ENCODE measurements at regions not wholly inside any gene's neighbourhood (a gene's known extent, or its start where the extent isn't known, plus 50 kb on each side); places are given as distances from the start of the nearest gene placed in this dataset.

DNA sequence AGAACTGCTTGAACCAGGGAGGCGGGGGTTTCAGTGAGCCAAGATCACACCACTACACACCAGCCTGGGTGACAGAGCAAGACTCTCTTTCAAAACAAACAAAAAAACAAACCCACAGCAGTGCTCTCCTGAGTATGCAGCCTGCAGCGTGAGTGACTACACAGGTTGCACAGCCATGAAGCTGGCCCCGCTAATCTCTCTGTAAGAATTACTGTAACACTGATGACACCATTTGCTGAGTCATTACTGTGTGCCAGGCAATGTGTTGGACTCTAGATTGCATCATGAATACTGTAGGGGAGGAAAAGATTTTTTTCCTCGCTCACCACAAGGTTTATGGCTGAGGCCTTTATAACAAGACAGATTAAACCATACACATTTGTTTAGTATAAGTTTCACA, 118.6 kb upstream of the ATP8B1 start:
- intact Hi-C loops (cut with micrococcal nuclease; ENCODE audit: unreplicated experiment): no loop called here
- no peak overlapping the region for H3K4me3 ChIP-seq (ENCODE audit: low read depth, low read length, poor library complexity, severe bottlenecking)
- no peaks in the 10 kb centered on the region for H3K36me3 ChIP-seq (ENCODE audit: insufficient read depth, low read length, poor library complexity, severe bottlenecking)
- H3K9me3 ChIP-seq (ENCODE audit: low read depth, low read length, poor library complexity, severe bottlenecking): no peaks in the 10 kb centered on the region
- BruUV-seq (replicated peaks): no TSS peak
- H3K4me1 ChIP-seq (ENCODE audit: insufficient read depth, low read length, poor library complexity, severe bottlenecking): peaks cover under 1% of the 10 kb centered on the region
- DNase-seq (ENCODE audit: low spot score): no peak
- TF ChIP-seq, protein P1, sequence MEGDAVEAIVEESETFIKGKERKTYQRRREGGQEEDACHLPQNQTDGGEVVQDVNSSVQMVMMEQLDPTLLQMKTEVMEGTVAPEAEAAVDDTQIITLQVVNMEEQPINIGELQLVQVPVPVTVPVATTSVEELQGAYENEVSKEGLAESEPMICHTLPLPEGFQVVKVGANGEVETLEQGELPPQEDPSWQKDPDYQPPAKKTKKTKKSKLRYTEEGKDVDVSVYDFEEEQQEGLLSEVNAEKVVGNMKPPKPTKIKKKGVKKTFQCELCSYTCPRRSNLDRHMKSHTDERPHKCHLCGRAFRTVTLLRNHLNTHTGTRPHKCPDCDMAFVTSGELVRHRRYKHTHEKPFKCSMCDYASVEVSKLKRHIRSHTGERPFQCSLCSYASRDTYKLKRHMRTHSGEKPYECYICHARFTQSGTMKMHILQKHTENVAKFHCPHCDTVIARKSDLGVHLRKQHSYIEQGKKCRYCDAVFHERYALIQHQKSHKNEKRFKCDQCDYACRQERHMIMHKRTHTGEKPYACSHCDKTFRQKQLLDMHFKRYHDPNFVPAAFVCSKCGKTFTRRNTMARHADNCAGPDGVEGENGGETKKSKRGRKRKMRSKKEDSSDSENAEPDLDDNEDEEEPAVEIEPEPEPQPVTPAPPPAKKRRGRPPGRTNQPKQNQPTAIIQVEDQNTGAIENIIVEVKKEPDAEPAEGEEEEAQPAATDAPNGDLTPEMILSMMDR (conservative IDR thresholded peaks at IDR 0.05; ENCODE audit: low read depth, low read length): no peak
- TF ChIP-seq EZH2 (IDR thresholded peaks at IDR 0.05; ENCODE audit: borderline replicate concordance, low read depth, low read length, poor library complexity, severe bottlenecking): no peak
- ChIA-PET POLR2A (ENCODE audit: low non-redundant PET) (interaction anchor here (0.6 kb wide), 1 partner anchor 563 kb away, joined by 3 read pairs; no protein-coding TSS in a partner anchor), CTCF (no interaction called here)
- H3K27me3 ChIP-seq (replicated peaks; ENCODE audit: insufficient read depth, low read depth, low read length, poor library complexity): no peaks in the 10 kb centered on the region
- no peak overlapping the region for H3K27ac ChIP-seq (ENCODE audit: low read depth, low read length, poor library complexity, severe bottlenecking)

DNA sequence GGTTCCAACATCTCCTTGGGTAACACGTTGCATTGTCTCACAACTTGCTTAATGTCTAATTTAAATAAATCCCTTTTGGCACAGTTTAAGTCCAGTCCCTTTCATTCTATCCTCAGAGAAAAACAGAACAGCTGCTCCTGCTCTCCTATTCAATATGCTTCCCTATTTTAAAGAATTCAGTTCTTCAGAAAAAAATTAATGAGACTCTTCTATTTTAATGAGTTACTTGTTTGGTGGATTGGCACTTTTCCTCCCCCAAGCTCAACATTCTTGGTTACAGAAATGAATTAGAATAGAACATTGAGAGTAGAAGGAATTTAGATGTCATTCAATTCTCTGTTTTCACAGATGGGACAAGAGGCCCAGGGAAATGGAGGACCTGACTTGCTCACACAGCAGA, 116.9 kb upstream of the ATP8B1 start:
- no peaks in the 10 kb centered on the region for H3K27me3 ChIP-seq (replicated peaks; ENCODE audit: insufficient read depth, low read depth, low read length, poor library complexity)
- DNase-seq (ENCODE audit: low spot score): no peak
- no peaks in the 10 kb centered on the region for H3K36me3 ChIP-seq (ENCODE audit: insufficient read depth, low read length, poor library complexity, severe bottlenecking)
- BruUV-seq (replicated peaks): no TSS peak
- H3K9me3 ChIP-seq (ENCODE audit: low read depth, low read length, poor library complexity, severe bottlenecking): no peaks in the 10 kb centered on the region
- peaks cover 12% of the 10 kb centered on the region for H3K4me1 ChIP-seq (ENCODE audit: insufficient read depth, low read length, poor library complexity, severe bottlenecking)
- no peak overlapping the region for H3K27ac ChIP-seq (ENCODE audit: low read depth, low read length, poor library complexity, severe bottlenecking)
- TF ChIP-seq, protein P1 (conservative IDR thresholded peaks at IDR 0.05; ENCODE audit: low read depth, low read length): no peak
- TF ChIP-seq EZH2 (IDR thresholded peaks at IDR 0.05; ENCODE audit: borderline replicate concordance, low read depth, low read length, poor library complexity, severe bottlenecking): no peak
- POLR2A ChIA-PET (ENCODE audit: low non-redundant PET): no interaction called here
- no peak overlapping the region for H3K4me3 ChIP-seq (ENCODE audit: low read depth, low read length, poor library complexity, severe bottlenecking)
- CTCF ChIA-PET: no interaction called here
- intact Hi-C loops (cut with micrococcal nuclease; ENCODE audit: unreplicated experiment): no loop called here

DNA sequence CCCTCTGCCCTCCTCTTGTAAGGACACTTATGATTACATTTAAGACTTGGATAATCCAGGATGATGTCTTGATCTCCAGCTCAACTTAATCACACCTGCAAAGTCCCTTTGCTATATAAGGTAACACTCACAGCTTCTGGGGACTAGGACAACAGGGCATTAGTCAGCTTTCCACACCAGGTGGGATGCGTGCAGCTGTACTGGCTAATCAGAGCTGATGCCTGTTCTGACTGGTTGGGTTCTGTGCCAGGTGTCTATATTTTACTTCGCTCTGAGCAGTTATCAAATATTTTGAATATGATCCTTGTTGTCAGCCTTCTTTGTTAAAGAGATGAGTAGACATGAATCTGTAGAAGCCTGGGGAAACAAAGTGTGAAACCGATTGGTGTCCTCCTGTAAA, 115.5 kb upstream of the ATP8B1 start:
- no peak for DNase-seq (ENCODE audit: low spot score)
- no peak overlapping the region for H3K27ac ChIP-seq (ENCODE audit: low read depth, low read length, poor library complexity, severe bottlenecking)
- ChIA-PET POLR2A (ENCODE audit: low non-redundant PET) (no interaction called here), CTCF (no interaction called here)
- H3K27me3 ChIP-seq (replicated peaks; ENCODE audit: insufficient read depth, low read depth, low read length, poor library complexity): no peaks in the 10 kb centered on the region
- H3K4me3 ChIP-seq (ENCODE audit: low read depth, low read length, poor library complexity, severe bottlenecking): no peak overlapping the region
- no TSS peak for BruUV-seq (replicated peaks)
- H3K4me1 ChIP-seq (ENCODE audit: insufficient read depth, low read length, poor library complexity, severe bottlenecking): peaks cover 12% of the 10 kb centered on the region
- no peaks in the 10 kb centered on the region for H3K36me3 ChIP-seq (ENCODE audit: insufficient read depth, low read length, poor library complexity, severe bottlenecking)
- no peaks in the 10 kb centered on the region for H3K9me3 ChIP-seq (ENCODE audit: low read depth, low read length, poor library complexity, severe bottlenecking)
- intact Hi-C loops (cut with micrococcal nuclease; ENCODE audit: unreplicated experiment): no loop called here
- TF ChIP-seq, protein P1 (conservative IDR thresholded peaks at IDR 0.05; ENCODE audit: low read depth, low read length): no peak
- no peak for TF ChIP-seq EZH2 (IDR thresholded peaks at IDR 0.05; ENCODE audit: borderline replicate concordance, low read depth, low read length, poor library complexity, severe bottlenecking)

All from A673 (cell line).